Left lobe of liver (tissue), 2 donors: ENCODE measurements at regions not wholly inside any gene's neighbourhood (a gene's known extent, or its start where the extent isn't known, plus 50 kb on each side); places are given as distances from the start of the nearest gene placed in this dataset.
A peak's percentile ranks its signal among the peaks of the same experiment; 100 is the strongest.

Experiments
- ATAC-seq: fragments of 200-7000 bp; cut with Tn5 transposase; one replicate; pipeline ENCODE4 v1.9.1; 2020; ENCODE audit warnings: mild to moderate bottlenecking, moderate library complexity
- DNase-seq: peaks from one replicate; pipeline ENCODE4 v3.0.0-alpha.2; 2020; ENCODE audit warnings: low spot score
- donor health status: DM: no; HTN: no; CAD: no; lungs with moderate emphysema.
- donor health status: DM: no; HTN: yes; CAD: no.

GRCh38 chr2:83584672-83585071 lies 874.4 kb downstream of the SUCLG1 start:
- DNase-seq (no peak), ATAC-seq (no peak)

- no peak for ATAC-seq
- no peak for DNase-seq
Measured at GRCh38 chr2:83582589-83582988, 876.5 kb downstream of the SUCLG1 start.

- ATAC-seq (no peak), DNase-seq (no peak)
Measured at GRCh38 chr2:83579507-83579906, 879.6 kb downstream of the SUCLG1 start.

- DNase-seq (no peak), ATAC-seq (no peak)
Measured at GRCh38 chr2:83578405-83578804, 880.7 kb downstream of the SUCLG1 start.

GRCh38 chr2:83574614-83575013 lies 884.5 kb downstream of the SUCLG1 start:
- DNase-seq (no peak), ATAC-seq (no peak)

GRCh38 chr2:83573060-83573459 lies 886.0 kb downstream of the SUCLG1 start:
- no peak for ATAC-seq
- DNase-seq: no peak

- DNase-seq: no peak
- no peak for ATAC-seq
Measured at GRCh38 chr2:83572400-83572799, 886.7 kb downstream of the SUCLG1 start.

- no peak for ATAC-seq
- DNase-seq: no peak
Measured at GRCh38 chr2:83567551-83567950, 891.5 kb downstream of the SUCLG1 start.

- DNase-seq (no peak), ATAC-seq (no peak)
Measured at GRCh38 chr2:83565626-83566025, 893.5 kb downstream of the SUCLG1 start.

GRCh38 chr2:83565181-83565580 lies 893.9 kb downstream of the SUCLG1 start:
- no peak for DNase-seq

GRCh38 chr2:83561592-83561991 lies 897.5 kb downstream of the SUCLG1 start:
- DNase-seq (no peak), ATAC-seq (no peak)

More at GRCh38 chr2:83565181-83565580, 893.9 kb downstream of the SUCLG1 start:
- no peak for ATAC-seq

- DNase-seq (no peak), ATAC-seq (no peak)
Measured at GRCh38 chr2:83536556-83536955, 922.5 kb downstream of the SUCLG1 start.

- no peak for DNase-seq
- no peak for ATAC-seq
Measured at GRCh38 chr2:83534416-83534815, 924.7 kb downstream of the SUCLG1 start.

GRCh38 chr2:83531206-83531826 lies 927.8 kb downstream of the SUCLG1 start:
- no peak for ATAC-seq
- no peak for DNase-seq

- DNase-seq: no peak
- ATAC-seq: no peak
Measured at GRCh38 chr2:83528767-83529166, 930.3 kb downstream of the SUCLG1 start.

GRCh38 chr2:83522891-83523493 lies 936.1 kb downstream of the SUCLG1 start:
- DNase-seq (no peak), ATAC-seq (peak; percentile 92)

GRCh38 chr2:83517727-83518368 lies 941.2 kb downstream of the SUCLG1 start:
- ATAC-seq (no peak), DNase-seq (no peak)

- DNase-seq: no peak
- no peak for ATAC-seq
Measured at GRCh38 chr2:83516503-83516902, 942.6 kb downstream of the SUCLG1 start.

GRCh38 chr2:83487451-83487850 lies 971.6 kb downstream of the SUCLG1 start:
- ATAC-seq (no peak), DNase-seq (no peak)

GRCh38 chr2:83481436-83481835 lies 977.6 kb downstream of the SUCLG1 start:
- ATAC-seq: no peak

GRCh38 chr2:83478037-83478436 lies 981.0 kb downstream of the SUCLG1 start:
- ATAC-seq (peak; percentile 89), DNase-seq (peak; percentile 46)

More at GRCh38 chr2:83481436-83481835, 977.6 kb downstream of the SUCLG1 start:
- DNase-seq: no peak

GRCh38 chr2:83475371-83475770 lies 983.7 kb downstream of the SUCLG1 start:
- ATAC-seq: no peak

More at GRCh38 chr2:83475371-83475770, 983.7 kb downstream of the SUCLG1 start:
- DNase-seq: no peak
